ENCODE measurements at regions not wholly inside any gene's neighbourhood (a gene's known extent, or its start where the extent isn't known, plus 50 kb on each side); places are given as distances from the start of the nearest gene placed in this dataset.

DNA sequence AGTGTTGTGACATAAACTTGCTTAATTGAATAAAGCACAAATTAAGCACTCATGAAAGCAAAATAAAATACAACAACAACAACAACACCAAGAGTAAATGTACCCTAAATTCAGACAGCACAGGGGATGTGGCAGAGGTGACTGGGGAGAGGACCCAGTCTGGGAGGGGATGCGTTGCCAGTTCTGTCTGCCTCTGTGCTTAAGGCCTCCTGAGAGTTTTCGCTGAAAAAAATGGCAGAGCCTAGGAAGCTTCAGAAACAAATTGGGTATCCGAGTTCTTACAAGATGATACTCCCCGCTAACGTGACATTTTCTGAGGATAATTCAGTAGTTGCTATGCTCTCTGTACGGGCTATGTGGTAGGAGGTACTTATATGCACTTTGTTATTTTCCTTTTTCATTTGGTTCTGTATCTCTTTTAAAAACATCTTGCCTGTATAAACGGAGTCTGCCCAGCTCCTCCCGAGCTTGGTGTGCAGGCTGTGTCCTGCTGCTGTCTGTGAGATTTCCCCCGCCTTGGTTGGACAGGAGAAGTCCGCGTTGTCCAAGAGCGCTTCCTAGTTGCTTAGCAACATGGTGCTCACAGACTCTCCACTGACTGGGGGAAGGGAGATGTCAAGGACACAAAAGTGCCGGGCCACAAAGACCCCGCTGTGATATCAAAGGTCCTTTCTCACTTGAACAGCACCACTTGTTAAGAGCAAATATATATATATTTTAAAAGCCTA, 134.2 kb upstream of the CPHXL start:
- TF ChIP-seq, protein P1, sequence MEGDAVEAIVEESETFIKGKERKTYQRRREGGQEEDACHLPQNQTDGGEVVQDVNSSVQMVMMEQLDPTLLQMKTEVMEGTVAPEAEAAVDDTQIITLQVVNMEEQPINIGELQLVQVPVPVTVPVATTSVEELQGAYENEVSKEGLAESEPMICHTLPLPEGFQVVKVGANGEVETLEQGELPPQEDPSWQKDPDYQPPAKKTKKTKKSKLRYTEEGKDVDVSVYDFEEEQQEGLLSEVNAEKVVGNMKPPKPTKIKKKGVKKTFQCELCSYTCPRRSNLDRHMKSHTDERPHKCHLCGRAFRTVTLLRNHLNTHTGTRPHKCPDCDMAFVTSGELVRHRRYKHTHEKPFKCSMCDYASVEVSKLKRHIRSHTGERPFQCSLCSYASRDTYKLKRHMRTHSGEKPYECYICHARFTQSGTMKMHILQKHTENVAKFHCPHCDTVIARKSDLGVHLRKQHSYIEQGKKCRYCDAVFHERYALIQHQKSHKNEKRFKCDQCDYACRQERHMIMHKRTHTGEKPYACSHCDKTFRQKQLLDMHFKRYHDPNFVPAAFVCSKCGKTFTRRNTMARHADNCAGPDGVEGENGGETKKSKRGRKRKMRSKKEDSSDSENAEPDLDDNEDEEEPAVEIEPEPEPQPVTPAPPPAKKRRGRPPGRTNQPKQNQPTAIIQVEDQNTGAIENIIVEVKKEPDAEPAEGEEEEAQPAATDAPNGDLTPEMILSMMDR (IDR thresholded peaks at IDR 0.05; ENCODE audit: borderline replicate concordance) = no peak
- Histone ChIP-seq H3K4me3 (no peak overlapping the region), H3K9me3 (replicated peaks) (no peaks in the 10 kb centered on the region)

DNA sequence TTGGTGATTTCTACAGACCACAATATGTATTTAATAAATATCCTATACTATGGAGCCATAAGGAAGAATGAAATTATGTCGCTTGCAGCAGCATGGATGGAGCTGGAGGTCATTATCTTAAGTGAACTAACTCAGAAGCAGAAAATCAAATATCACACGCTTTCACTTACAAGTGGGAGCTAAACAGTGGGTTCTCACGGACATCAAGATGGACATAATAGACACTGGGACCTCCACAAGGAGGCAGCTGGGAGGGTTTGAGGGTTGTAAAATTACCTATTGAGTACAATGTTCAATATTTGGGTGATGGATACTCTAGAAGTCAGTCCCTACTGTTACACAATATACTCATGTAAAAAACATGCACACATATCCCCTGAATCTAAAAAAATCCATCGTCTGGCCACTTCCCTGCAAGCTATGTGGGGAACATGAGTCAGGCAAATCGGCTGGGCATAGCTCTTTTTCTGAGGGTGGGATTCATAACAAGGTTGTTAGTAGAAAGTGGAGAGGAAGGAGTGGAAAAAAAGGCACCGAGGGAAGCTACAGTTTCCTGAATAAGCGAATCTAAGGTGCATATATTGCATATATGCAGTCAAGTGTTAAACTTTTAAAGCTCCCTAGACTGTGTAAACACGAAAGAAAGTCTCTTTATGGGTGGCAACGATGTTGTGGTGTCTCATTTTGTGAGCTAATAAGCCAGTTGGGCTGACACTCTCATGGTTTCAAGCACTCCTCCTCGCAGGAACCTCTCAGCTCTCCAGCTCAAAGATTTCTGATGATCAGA, 135.2 kb upstream of the CPHXL start:
- Histone ChIP-seq H3K9me3 (replicated peaks) (no peaks in the 10 kb centered on the region), H3K27me3 (ENCODE audit: low read depth) (peaks cover 11% of the 10 kb centered on the region), H3K4me3 (no peak overlapping the region), H3K4me1 (no peaks in the 10 kb centered on the region), H3K27ac (replicated peaks) (no peak overlapping the region), H3K36me3 (no peaks in the 10 kb centered on the region)
- TF ChIP-seq, protein P1 (IDR thresholded peaks at IDR 0.05; ENCODE audit: borderline replicate concordance) = no peak
- intact Hi-C loops (cut with micrococcal nuclease) = no loop called here
- no peak for DNase-seq

More for the DNA sequence above, 134.2 kb upstream of the CPHXL start:
- Histone ChIP-seq H3K36me3 (no peaks in the 10 kb centered on the region), H3K27me3 (ENCODE audit: low read depth) (peaks cover 18% of the 10 kb centered on the region), H3K27ac (replicated peaks) (no peak overlapping the region), H3K4me1 (no peaks in the 10 kb centered on the region)
- DNase-seq = no peak
- intact Hi-C loops (cut with micrococcal nuclease) = no loop called here

DNA sequence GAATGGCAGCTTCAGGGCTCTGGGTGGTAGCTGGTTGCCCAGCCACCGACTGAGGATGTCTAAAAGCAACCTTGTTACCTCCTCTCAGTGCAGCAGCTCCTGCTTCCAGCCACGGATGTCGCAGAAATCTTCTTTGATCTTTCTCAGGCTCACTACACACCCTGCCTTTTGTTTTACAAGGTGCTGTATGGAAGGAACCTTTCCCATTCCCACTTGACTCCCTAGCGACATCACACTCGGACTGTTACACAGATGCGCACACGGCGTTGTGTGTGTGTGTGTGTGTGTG, 135.8 kb upstream of the CPHXL start:
- no peaks in the 10 kb centered on the region for H3K36me3 ChIP-seq
- no peak overlapping the region for H3K4me3 ChIP-seq
- no peaks in the 10 kb centered on the region for H3K9me3 ChIP-seq (replicated peaks)
- no peak overlapping the region for H3K27ac ChIP-seq (replicated peaks)
- intact Hi-C loops (cut with micrococcal nuclease) = no loop called here
- TF ChIP-seq, protein P1 (IDR thresholded peaks at IDR 0.05; ENCODE audit: borderline replicate concordance) = no peak
- H3K27me3 ChIP-seq (ENCODE audit: low read depth) = peaks cover 5% of the 10 kb centered on the region
- DNase-seq = no peak
- no peaks in the 10 kb centered on the region for H3K4me1 ChIP-seq

DNA sequence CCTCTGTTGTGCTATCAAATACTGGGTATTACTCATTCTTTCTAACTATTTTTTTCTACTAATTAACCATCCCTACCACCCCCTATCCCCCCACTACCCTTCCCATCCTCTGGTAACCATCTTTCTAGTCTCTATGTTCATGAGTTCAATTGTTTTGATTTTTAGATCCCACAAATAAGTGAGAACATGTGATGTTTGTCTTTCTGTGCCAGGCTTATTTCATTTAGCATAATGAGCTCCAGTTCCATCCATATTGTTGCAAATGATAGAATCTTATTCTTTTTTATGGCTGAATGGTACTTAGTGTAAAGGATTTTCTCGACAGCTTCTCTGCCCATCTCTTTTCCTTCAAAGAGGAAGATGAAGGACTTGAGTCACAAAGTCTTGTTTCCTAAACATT, 138.0 kb upstream of the CPHXL start:
- TF ChIP-seq, protein P1 (IDR thresholded peaks at IDR 0.05; ENCODE audit: borderline replicate concordance) = no peak
- Histone ChIP-seq H3K27me3 (ENCODE audit: low read depth) (no peaks in the 10 kb centered on the region), H3K9me3 (replicated peaks) (no peaks in the 10 kb centered on the region), H3K27ac (replicated peaks) (no peak overlapping the region), H3K36me3 (no peaks in the 10 kb centered on the region), H3K4me1 (no peaks in the 10 kb centered on the region), H3K4me3 (no peak overlapping the region)
- intact Hi-C loops (cut with micrococcal nuclease) = no loop called here
- DNase-seq = no peak

DNA sequence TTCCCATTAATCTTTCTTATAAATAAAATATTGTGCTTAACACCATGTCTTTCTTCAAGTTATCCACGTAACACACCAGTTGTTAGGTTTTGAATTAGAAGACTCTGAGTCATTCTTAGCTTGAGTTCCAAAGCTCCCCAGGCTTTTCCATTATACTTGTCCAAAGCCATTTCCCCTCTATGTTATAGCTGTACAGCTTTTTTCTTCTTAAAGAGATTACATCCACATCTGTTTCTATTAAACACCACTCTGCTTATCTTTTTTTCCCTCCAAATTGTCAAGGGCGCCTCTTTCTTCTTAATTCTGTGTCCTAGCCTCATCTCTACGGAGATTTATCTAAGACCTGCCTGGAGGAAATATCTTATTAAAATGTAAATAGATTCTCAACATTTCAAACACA, 139.4 kb upstream of the CPHXL start:
- no peaks in the 10 kb centered on the region for H3K9me3 ChIP-seq (replicated peaks)
- H3K27me3 ChIP-seq (ENCODE audit: low read depth) = no peaks in the 10 kb centered on the region
- H3K4me1 ChIP-seq = no peaks in the 10 kb centered on the region
- H3K4me3 ChIP-seq = no peak overlapping the region
- TF ChIP-seq, protein P1 (IDR thresholded peaks at IDR 0.05; ENCODE audit: borderline replicate concordance) = no peak
- no peak for DNase-seq
- intact Hi-C loops (cut with micrococcal nuclease) = no loop called here
- H3K27ac ChIP-seq (replicated peaks) = no peak overlapping the region
- H3K36me3 ChIP-seq = no peaks in the 10 kb centered on the region

All from left ventricle myocardium inferior (tissue), 1 donor.